GM13977 (cell line): ENCODE measurements at regions not wholly inside any gene's neighbourhood (a gene's known extent, or its start where the extent isn't known, plus 50 kb on each side); places are given as distances from the start of the nearest gene placed in this dataset.
"Not testable (repeated sequence)": the region's sequence is repeated elsewhere in the genome, so short reads cannot be mapped to it uniquely, and the experiment has no call there.

Source experiments
- DNase-seq: peaks from one replicate; pipeline ENCODE4 v3.0.0; 2012; ENCODE audit warnings: low spot score
- in situ Hi-C: fragments of 300-500 bp; cut with MboI; formaldehyde crosslinking; loops from one replicate; pipeline ENCODE4 v1.12.0; 2022; ENCODE audit warnings: low sequenced_read_pairs, low pct_unique_long_range_greater_than_20kb, mixed read lengths, inconsistent platforms; ENCODE audit not compliant: unreplicated experiment
- TF ChIP-seq, protein P1 (sequence below): IDR thresholded peaks from 2 replicates; pipeline ENCODE4 v1.5.1; 2012; ENCODE audit warnings: mild to moderate bottlenecking, control low read depth; ENCODE audit not compliant: insufficient read depth; ENCODE audit errors: extremely low read depth, missing control alignments

DNA sequence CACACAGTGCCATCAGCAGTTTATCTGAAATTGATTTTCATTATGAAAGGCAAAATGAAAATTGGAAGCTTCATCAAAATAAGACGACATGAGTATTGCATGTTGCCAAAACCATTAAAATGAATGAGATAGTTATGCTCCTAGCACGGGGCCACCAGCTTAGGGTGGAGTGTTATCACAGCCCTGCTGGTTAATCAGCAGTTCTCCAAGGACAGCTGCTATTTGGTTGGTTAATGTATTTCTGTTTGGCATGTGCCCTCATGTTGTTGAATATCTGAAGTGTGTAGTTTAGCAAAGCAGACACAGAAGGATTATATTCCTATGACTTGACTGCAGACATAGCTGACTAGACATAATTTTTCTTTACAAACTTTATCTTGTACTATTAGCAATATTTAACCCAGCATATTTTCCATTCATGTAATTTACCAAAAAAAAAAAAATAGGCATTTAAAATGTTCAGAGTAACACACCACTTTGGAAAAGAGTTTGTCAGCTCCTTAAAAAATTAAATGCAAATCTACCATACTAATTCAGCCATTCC, 98.6 kb upstream of the PIK3R1 start:
- DNase-seq = no peak
- TF ChIP-seq, protein P1, sequence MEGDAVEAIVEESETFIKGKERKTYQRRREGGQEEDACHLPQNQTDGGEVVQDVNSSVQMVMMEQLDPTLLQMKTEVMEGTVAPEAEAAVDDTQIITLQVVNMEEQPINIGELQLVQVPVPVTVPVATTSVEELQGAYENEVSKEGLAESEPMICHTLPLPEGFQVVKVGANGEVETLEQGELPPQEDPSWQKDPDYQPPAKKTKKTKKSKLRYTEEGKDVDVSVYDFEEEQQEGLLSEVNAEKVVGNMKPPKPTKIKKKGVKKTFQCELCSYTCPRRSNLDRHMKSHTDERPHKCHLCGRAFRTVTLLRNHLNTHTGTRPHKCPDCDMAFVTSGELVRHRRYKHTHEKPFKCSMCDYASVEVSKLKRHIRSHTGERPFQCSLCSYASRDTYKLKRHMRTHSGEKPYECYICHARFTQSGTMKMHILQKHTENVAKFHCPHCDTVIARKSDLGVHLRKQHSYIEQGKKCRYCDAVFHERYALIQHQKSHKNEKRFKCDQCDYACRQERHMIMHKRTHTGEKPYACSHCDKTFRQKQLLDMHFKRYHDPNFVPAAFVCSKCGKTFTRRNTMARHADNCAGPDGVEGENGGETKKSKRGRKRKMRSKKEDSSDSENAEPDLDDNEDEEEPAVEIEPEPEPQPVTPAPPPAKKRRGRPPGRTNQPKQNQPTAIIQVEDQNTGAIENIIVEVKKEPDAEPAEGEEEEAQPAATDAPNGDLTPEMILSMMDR = no peak
- in situ Hi-C loops = no loop called here

DNA sequence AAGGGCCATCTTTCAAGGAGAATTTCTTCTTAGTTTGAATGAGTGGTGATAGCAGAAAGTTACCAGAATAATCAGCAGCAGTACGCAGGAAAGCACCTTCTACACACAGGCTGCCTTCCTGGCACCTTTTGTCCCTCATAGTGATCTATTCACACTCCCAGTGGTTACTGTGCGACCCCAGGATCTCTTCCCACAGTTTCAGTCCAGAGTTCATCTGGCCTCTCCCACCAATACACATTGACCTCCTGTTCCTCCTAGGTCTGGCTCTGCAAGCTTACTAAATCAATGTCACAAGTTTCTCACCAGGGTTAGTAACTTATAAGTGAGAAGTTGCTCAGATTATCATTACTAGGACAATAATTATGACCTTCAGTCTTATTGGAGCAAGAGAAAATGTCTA, 99.1 kb upstream of the PIK3R1 start:
- in situ Hi-C loops = no loop called here
- TF ChIP-seq, protein P1 = no peak
- DNase-seq = no peak

DNA sequence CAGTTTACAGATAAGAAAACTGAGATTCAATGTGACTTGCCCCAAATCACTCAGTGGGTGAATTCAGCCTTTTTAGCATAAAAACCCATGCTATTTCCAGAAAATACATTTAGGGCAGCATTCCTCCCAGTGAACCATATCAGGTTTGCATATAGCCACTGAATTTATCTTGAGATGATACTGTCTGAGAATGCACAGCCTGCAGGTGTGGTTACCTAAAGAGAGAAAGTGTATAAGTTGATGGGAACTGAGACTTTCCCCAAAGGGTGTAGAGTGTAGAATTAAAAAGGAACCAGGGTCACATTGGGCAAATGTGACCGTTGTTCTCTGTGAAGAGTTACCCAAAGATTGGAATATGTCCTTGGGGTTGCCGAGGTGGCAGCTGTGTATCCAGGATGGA, 100.0 kb upstream of the PIK3R1 start:
- DNase-seq = no peak
- in situ Hi-C loops = no loop called here
- TF ChIP-seq, protein P1 = no peak

DNA sequence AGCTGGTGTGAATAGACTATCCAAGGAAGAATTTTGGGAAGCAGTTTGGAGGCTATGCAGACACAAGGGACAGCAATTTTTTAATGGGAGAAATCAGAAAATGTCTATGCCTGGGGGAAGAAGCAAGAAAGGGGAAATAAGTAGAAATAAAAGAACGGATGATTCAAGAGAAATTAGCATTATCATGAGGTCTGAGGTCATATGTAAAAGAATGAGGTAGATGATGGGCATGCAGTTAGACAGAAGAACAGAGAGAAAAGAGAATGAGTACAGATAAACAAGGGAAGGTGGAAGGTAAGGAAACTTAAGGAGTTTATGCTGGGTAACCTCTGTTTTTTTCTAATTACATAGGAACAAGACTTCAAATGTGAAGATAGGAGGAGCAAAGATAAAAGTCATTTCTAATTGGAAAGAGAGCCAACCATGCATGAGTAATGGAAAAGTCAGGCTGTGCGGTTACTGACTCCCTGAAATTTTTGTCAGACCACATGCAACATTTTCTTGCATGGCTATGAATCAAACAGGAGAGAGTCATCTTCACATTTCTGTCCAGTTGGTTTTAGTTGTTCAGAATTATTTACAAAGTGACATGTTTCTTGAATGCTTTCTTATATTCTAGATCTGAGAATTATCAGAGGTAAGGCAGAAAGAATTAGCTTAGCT, 101.0 kb upstream of the PIK3R1 start:
- in situ Hi-C loops = no loop called here
- DNase-seq = no peak
- TF ChIP-seq, protein P1 = no peak

DNA sequence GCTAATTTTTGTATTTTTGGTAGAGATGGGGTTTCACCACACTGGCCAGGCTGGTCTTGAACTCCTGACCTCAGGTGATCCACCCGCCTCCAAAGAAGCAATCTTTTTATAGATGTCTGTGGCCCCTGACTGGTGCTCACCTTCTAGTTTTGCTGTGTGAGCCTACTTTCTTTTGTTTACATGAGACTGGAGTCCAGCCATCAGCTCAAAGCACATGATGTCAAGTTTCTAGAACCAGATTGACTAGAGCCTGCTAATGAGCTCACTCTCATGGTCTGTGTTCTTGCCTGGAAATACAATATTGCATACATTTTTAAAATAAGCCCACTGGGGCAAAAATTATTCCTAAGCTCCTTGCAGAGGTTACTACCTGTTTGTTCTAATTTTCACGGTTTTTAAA, 102.9 kb upstream of the PIK3R1 start:
- in situ Hi-C loops = no loop called here
- TF ChIP-seq, protein P1 = no peak
- DNase-seq = no peak

DNA sequence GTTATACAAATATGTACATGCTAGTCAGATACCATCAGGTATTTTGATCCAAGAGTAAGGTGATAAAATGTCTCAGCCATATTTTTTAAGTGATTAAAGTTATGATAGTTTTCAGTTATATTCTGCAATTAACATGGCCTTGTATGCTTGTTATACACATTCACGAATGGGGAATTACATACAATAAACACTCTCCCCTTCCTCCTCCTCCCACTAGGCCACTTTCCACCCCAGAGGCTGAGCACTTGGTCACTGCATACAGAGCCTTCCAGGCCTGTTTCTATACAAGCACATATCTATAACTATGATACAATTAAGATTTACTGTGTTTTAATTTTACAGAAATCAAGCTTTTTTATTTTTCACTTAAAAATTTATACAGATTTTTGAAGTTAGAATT, 104.7 kb upstream of the PIK3R1 start:
- no peak for DNase-seq
- in situ Hi-C loops = no loop called here
- TF ChIP-seq, protein P1 = no peak

DNA sequence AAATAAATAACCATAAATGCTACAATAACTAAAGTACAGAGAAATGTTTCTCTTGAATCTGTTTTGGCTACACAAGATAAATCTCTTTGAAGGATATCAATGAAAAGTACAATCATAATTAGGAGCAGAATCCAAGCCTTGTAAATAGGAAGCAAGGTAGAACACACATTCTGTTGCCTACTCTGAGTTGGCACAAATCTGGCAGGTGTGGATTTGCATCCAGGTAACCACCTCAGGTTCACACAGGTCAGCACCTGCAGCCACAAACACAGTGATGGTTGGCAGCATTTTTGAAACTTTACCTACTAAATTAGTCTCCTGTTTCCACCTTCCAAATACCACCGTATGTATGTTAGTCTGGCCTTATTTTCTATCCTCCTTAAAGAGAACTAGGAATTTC, 105.3 kb upstream of the PIK3R1 start:
- in situ Hi-C loops = no loop called here
- no peak for DNase-seq
- TF ChIP-seq, protein P1 = no peak

DNA sequence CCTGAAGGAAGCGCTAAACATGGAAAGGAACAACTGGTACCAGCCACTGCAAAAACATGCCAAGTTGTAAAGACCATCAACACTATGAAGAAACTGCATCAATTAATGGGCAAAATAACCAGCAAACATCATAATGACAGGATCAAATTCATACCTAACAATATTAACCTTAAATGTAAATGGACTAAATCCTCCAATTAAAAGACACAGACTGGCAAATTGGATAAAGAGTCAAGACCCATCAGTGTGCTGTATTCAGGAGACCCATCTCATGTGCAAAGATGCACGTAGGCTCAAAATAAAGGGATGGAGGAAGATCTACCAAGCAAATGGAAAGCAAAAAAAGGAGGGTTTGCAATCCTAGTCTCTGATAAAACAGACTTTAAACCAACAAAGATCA, 111.3 kb upstream of the PIK3R1 start:
- in situ Hi-C loops, DNase-seq: not testable (repeated sequence)

DNA sequence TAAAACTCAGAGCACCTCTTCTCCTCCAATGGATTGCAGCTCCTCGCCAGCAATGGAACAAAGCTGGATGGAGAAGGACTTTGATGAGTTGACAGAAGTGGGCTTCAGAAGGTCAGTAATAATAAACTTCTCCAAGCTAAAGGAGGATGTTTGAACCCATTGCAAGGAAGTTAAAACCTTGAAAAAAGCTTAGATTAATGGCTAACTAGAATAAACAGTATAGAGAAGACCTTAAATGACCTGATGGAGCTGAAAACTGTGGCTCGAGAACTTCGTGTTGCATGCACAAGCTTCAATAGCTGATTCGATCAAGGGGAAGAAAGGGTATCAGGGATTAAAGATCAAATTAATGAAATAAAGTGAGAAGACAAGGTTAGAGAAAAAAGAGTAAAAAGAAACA, 112.3 kb upstream of the PIK3R1 start:
- DNase-seq, in situ Hi-C loops: not testable (repeated sequence)
